HG03571 (cell line): ENCODE measurements at regions not wholly inside any gene's neighbourhood (a gene's known extent, or its start where the extent isn't known, plus 50 kb on each side); places are given as distances from the start of the nearest gene placed in this dataset.

Source experiments
- ATAC-seq: cut with Tn5 transposase; IDR thresholded peaks from one replicate; pipeline ENCODE4 v1.9.1; 2021; ENCODE audit not compliant: unreplicated experiment

GRCh38 chr2:57759131-57759530 is 287.5 kb upstream of the VRK2 start:
- no peak for ATAC-seq

GRCh38 chr2:57759822-57760300 is 286.7 kb upstream of the VRK2 start:
- peak; percentile 85 for ATAC-seq

- peak; percentile 63 for ATAC-seq
These were observed 286.2 kb upstream of the VRK2 start for GRCh38 chr2:57760381-57760801.

GRCh38 chr2:57776916-57777315 is 269.7 kb upstream of the VRK2 start:
- no peak for ATAC-seq

GRCh38 chr2:57782587-57782986 is 264.0 kb upstream of the VRK2 start:
- ATAC-seq: no peak

GRCh38 chr2:57793310-57793709 is 253.3 kb upstream of the VRK2 start:
- ATAC-seq: no peak

GRCh38 chr2:57796527-57796926 is 250.1 kb upstream of the VRK2 start:
- no peak for ATAC-seq

GRCh38 chr2:57798346-57798745 is 248.3 kb upstream of the VRK2 start:
- no peak for ATAC-seq

- no peak for ATAC-seq
These were observed 244.4 kb upstream of the VRK2 start for GRCh38 chr2:57802243-57802642.

GRCh38 chr2:57804971-57805370 is 241.6 kb upstream of the VRK2 start:
- no peak for ATAC-seq

GRCh38 chr2:57806449-57806968 is 240.1 kb upstream of the VRK2 start:
- ATAC-seq: no peak

GRCh38 chr2:57809230-57809629 is 237.4 kb upstream of the VRK2 start:
- peak; percentile 79 for ATAC-seq

GRCh38 chr2:57821088-57821487 is 225.5 kb upstream of the VRK2 start:
- ATAC-seq: no peak

GRCh38 chr2:57828221-57828620 is 218.4 kb upstream of the VRK2 start:
- no peak for ATAC-seq

GRCh38 chr2:57834666-57835065 is 211.9 kb upstream of the VRK2 start:
- no peak for ATAC-seq

- ATAC-seq: no peak
These were observed 204.1 kb upstream of the VRK2 start for GRCh38 chr2:57842531-57842930.

GRCh38 chr2:57843158-57843557 is 203.4 kb upstream of the VRK2 start:
- ATAC-seq: no peak

- no peak for ATAC-seq
These were observed 197.9 kb upstream of the VRK2 start for GRCh38 chr2:57848723-57849122.

- ATAC-seq: no peak
These were observed 196.8 kb upstream of the VRK2 start for GRCh38 chr2:57849843-57850242.

- ATAC-seq: no peak
These were observed 196.0 kb upstream of the VRK2 start for GRCh38 chr2:57850415-57851130.

GRCh38 chr2:57855212-57855611 is 191.4 kb upstream of the VRK2 start:
- ATAC-seq: no peak

GRCh38 chr2:57859755-57860154 is 186.9 kb upstream of the VRK2 start:
- no peak for ATAC-seq

- no peak for ATAC-seq
These were observed 184.5 kb upstream of the VRK2 start for GRCh38 chr2:57862153-57862552.
